ENCODE measurements at regions not wholly inside any gene's neighbourhood (a gene's known extent, or its start where the extent isn't known, plus 50 kb on each side); places are given as distances from the start of the nearest gene placed in this dataset.
"Not testable (repeated sequence)": the region's sequence is repeated elsewhere in the genome, so short reads cannot be mapped to it uniquely, and the experiment has no call there.

GRCh38 chr12:115377779-115378178 is 693.8 kb upstream of the TBX3 start:
- ATAC-seq: no peak
- DNase-seq (ENCODE audit: low spot score): no peak

- no peak for DNase-seq (ENCODE audit: low spot score)
- no peak for ATAC-seq
Observed at GRCh38 chr12:115377230-115377629, 693.3 kb upstream of the TBX3 start.

- ATAC-seq (no peak), DNase-seq (ENCODE audit: low spot score) (no peak)
Observed at GRCh38 chr12:115375186-115375991, 691.4 kb upstream of the TBX3 start.

GRCh38 chr12:115374480-115375185 is 690.7 kb upstream of the TBX3 start:
- DNase-seq (ENCODE audit: low spot score) (no peak), ATAC-seq (no peak)

GRCh38 chr12:115371711-115372110 is 687.7 kb upstream of the TBX3 start:
- ATAC-seq (no peak), DNase-seq (ENCODE audit: low spot score) (no peak)

- DNase-seq (ENCODE audit: low spot score) (no peak), ATAC-seq (no peak)
Observed at GRCh38 chr12:115370650-115371049, 686.7 kb upstream of the TBX3 start.

- ATAC-seq (no peak), DNase-seq (ENCODE audit: low spot score) (no peak)
Observed at GRCh38 chr12:115370207-115370606, 686.2 kb upstream of the TBX3 start.

- ATAC-seq; DNase-seq (ENCODE audit: low spot score): not testable (repeated sequence)
Observed at GRCh38 chr12:115366277-115366676, 682.3 kb upstream of the TBX3 start.

GRCh38 chr12:115365765-115366164 is 681.8 kb upstream of the TBX3 start:
- ATAC-seq; DNase-seq (ENCODE audit: low spot score): not testable (repeated sequence)

GRCh38 chr12:115364921-115365320 is 680.9 kb upstream of the TBX3 start:
- ATAC-seq (no peak), DNase-seq (ENCODE audit: low spot score) (no peak)

GRCh38 chr12:115362339-115362976 is 678.5 kb upstream of the TBX3 start:
- no peak for DNase-seq (ENCODE audit: low spot score)
- ATAC-seq: no peak

GRCh38 chr12:115357681-115358080 is 673.7 kb upstream of the TBX3 start:
- no peak for ATAC-seq
- no peak for DNase-seq (ENCODE audit: low spot score)

- DNase-seq (ENCODE audit: low spot score): no peak
- no peak for ATAC-seq
Observed at GRCh38 chr12:115355301-115355700, 671.3 kb upstream of the TBX3 start.

- DNase-seq (ENCODE audit: low spot score): no peak
- peak; percentile 44 for ATAC-seq
Observed at GRCh38 chr12:115354007-115354890, 670.3 kb upstream of the TBX3 start.

- ATAC-seq (no peak), DNase-seq (ENCODE audit: low spot score) (no peak)
Observed at GRCh38 chr12:115353467-115353866, 669.5 kb upstream of the TBX3 start.

GRCh38 chr12:115351514-115352077 is 667.6 kb upstream of the TBX3 start:
- DNase-seq (ENCODE audit: low spot score) (no peak), ATAC-seq (no peak)

GRCh38 chr12:115349711-115350110 is 665.7 kb upstream of the TBX3 start:
- ATAC-seq (no peak), DNase-seq (ENCODE audit: low spot score) (no peak)

GRCh38 chr12:115348301-115348700 is 664.3 kb upstream of the TBX3 start:
- ATAC-seq: no peak

GRCh38 chr12:115343601-115344000 is 659.6 kb upstream of the TBX3 start:
- ATAC-seq (no peak), DNase-seq (ENCODE audit: low spot score) (no peak)

More at GRCh38 chr12:115348301-115348700, 664.3 kb upstream of the TBX3 start:
- DNase-seq (ENCODE audit: low spot score): no peak

GRCh38 chr12:115343008-115343407 is 659.0 kb upstream of the TBX3 start:
- DNase-seq (ENCODE audit: low spot score) (no peak), ATAC-seq (no peak)
